Keratinocyte (primary cell): ENCODE measurements at regions not wholly inside any gene's neighbourhood (a gene's known extent, or its start where the extent isn't known, plus 50 kb on each side); places are given as distances from the start of the nearest gene placed in this dataset.

Experiments
- DNase-seq: peaks from one replicate; pipeline ENCODE4 v3.0.0-alpha.2; 2011; ENCODE audit warnings: low read depth, missing footprints, low spot score
- FAIRE-seq: peaks from 2 replicates; lab custom pipeline; 2011; peaks lifted over from hg19 to GRCh38; lab: Jason Lieb, UNC
- H2AFZ ChIP-seq: 2 replicates; pipeline ENCODE4 v1.6.0; 2012; ENCODE audit warnings: low read length, control low read depth, inconsistent platforms; ENCODE audit not compliant: control insufficient read depth
- H3K27ac ChIP-seq: 2 replicates; pipeline ENCODE4 v1.5.1; 2011; ENCODE audit warnings: low read length; ENCODE audit not compliant: control insufficient read depth, insufficient read depth
- H3K27me3 ChIP-seq: 3 replicates; pipeline ENCODE4 v1.6.0; 2011; ENCODE audit warnings: low read length; ENCODE audit not compliant: control insufficient read depth, insufficient read depth; ENCODE audit errors: extremely low read depth
- H3K36me3 ChIP-seq, 2 experiments: 2 replicates in 1 of 2; 3 replicates in 1 of 2; pipeline ENCODE4 v1.5.1; 2011; ENCODE audit warnings: low read length in 2 of 2, mild to moderate bottlenecking in 1 of 2; ENCODE audit not compliant: control insufficient read depth in 2 of 2, insufficient read depth in 2 of 2; ENCODE audit errors: extremely low read depth in 1 of 2
- H3K4me1 ChIP-seq: 3 replicates; pipeline ENCODE4 v1.5.1; 2011; ENCODE audit warnings: low read length; ENCODE audit not compliant: control insufficient read depth, insufficient read depth; ENCODE audit errors: extremely low read depth
- H3K4me2 ChIP-seq: 3 replicates; pipeline ENCODE4 v1.6.0; 2011; ENCODE audit warnings: low read depth, low read length; ENCODE audit not compliant: control insufficient read depth, insufficient read depth; ENCODE audit errors: extremely low read depth
- H3K4me3 ChIP-seq, 3 experiments: fragments of 200-600 bp in 1 of 3; sonication (generic) in 1 of 3; 2 replicates in 2 of 3; 3 replicates in 1 of 3; pipeline ENCODE4 v1.5.1; 2011 to 2016; ENCODE audit warnings: low read length in 3 of 3, mild to moderate bottlenecking in 3 of 3, control low read depth in 2 of 3, inconsistent platforms in 1 of 3, low read depth in 1 of 3, mixed read lengths in 1 of 3, mixed run types in 1 of 3, moderate library complexity in 1 of 3; ENCODE audit not compliant: control insufficient read depth in 2 of 3, insufficient read depth in 2 of 3; ENCODE audit errors: extremely low read depth in 1 of 3
- H3K79me2 ChIP-seq: 2 replicates; pipeline ENCODE4 v1.6.0; 2012; ENCODE audit warnings: low read length; ENCODE audit not compliant: control insufficient read depth, insufficient read depth
- H3K9ac ChIP-seq: 3 replicates; pipeline ENCODE4 v1.6.0; 2011; ENCODE audit warnings: low read length; ENCODE audit not compliant: control insufficient read depth, insufficient read depth; ENCODE audit errors: extremely low read depth
- H3K9me1 ChIP-seq: 3 replicates; pipeline ENCODE4 v1.6.0; 2011; ENCODE audit warnings: low read length; ENCODE audit not compliant: control insufficient read depth, insufficient read depth; ENCODE audit errors: extremely low read depth
- H3K9me3 ChIP-seq: 2 replicates; pipeline ENCODE4 v1.5.1; 2012; ENCODE audit warnings: low read depth, low read length; ENCODE audit not compliant: control insufficient read depth
- H4K20me1 ChIP-seq: 3 replicates; pipeline ENCODE4 v1.6.0; 2011; ENCODE audit warnings: low read length; ENCODE audit not compliant: control insufficient read depth, insufficient read depth; ENCODE audit errors: extremely low read depth
- EZH2 ChIP-seq: IDR thresholded peaks from one replicate; pipeline ENCODE4 v1.6.1; 2012; ENCODE audit warnings: inconsistent platforms, mild to moderate bottlenecking, low read length, moderate library complexity
- dilution Hi-C: fragments of 300-500 bp; cut with MboI; formaldehyde crosslinking; loops from one replicate; pipeline ENCODE4 v1.7.0; 2020; ENCODE audit warnings: low sequenced_read_pairs; ENCODE audit not compliant: extremely low pct_ligation_motif_present
- TF ChIP-seq, protein P1 (sequence below), 3 experiments: IDR thresholded peaks in 1 of 3; conservative IDR thresholded peaks in 1 of 3; optimal IDR thresholded peaks in 1 of 3; 2 replicates in 2 of 3; 3 replicates in 1 of 3; pipeline versions ENCODE3 to v1.5.1; 2011; ENCODE audit warnings: low read length in 3 of 3, mild to moderate bottlenecking in 3 of 3, moderate library complexity in 2 of 3, control low read depth in 1 of 3, inconsistent platforms in 1 of 3; ENCODE audit not compliant: insufficient read depth in 2 of 3; ENCODE audit errors: extremely low read depth in 1 of 3

DNA sequence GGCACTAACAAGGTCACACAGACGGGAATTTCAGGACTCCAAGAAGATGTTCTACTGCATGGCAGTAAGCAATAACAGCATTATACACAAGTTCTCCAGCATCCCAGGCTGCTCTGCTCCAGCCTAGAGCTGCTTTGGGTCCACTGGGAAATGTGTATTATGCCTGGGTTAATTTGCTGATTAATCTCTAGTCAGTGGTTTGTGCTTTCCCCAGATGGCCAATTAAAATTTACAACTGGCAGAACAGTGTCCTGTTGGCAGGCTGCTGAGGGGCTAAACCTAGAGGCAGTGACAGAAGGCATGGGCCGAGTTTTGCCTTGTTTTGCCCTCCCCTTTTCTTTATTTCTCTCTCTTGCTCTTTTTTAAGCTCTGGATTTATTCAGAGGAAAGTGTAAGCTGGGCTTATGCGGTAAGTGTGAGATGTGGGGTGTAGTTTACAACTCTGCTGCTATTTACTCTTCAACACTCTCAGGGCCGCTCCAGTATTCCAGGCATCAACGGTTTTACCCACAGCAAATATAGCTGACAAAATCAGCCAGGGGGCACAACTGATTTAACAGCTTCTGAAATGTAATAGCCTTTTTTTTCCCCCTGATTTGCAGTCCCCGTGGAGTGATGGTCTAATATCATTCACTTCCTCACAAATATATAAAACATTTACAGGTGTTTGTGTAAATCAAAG is 348.0 kb downstream of the GPD2 start:
- H3K9me3 ChIP-seq = no peaks in the 10 kb centered on the region
- H3K9ac ChIP-seq = no peak overlapping the region
- H3K79me2 ChIP-seq = no peaks in the 10 kb centered on the region
- H2AFZ ChIP-seq = no peak overlapping the region
- H3K9me1 ChIP-seq = no peaks in the 10 kb centered on the region
- no peak for DNase-seq
- TF ChIP-seq, protein P1, sequence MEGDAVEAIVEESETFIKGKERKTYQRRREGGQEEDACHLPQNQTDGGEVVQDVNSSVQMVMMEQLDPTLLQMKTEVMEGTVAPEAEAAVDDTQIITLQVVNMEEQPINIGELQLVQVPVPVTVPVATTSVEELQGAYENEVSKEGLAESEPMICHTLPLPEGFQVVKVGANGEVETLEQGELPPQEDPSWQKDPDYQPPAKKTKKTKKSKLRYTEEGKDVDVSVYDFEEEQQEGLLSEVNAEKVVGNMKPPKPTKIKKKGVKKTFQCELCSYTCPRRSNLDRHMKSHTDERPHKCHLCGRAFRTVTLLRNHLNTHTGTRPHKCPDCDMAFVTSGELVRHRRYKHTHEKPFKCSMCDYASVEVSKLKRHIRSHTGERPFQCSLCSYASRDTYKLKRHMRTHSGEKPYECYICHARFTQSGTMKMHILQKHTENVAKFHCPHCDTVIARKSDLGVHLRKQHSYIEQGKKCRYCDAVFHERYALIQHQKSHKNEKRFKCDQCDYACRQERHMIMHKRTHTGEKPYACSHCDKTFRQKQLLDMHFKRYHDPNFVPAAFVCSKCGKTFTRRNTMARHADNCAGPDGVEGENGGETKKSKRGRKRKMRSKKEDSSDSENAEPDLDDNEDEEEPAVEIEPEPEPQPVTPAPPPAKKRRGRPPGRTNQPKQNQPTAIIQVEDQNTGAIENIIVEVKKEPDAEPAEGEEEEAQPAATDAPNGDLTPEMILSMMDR (optimal IDR thresholded peaks at IDR 0.05 in 1 of 3, IDR thresholded peaks at IDR 0.05 in 1 of 3, conservative IDR thresholded peaks at IDR 0.05 in 1 of 3; ENCODE audit: extremely low read depth in 1 of 3, insufficient read depth in 2 of 3, low read length in 3 of 3) = no peak
- no peak for TF ChIP-seq EZH2
- H3K27ac ChIP-seq = no peak overlapping the region
- no peak overlapping the region for H3K4me2 ChIP-seq
- dilution Hi-C loops = no loop called here
- no peaks in the 10 kb centered on the region for H4K20me1 ChIP-seq
- H3K4me3 ChIP-seq = no peak overlapping the region
- H3K36me3 ChIP-seq = no peaks in the 10 kb centered on the region
- H3K4me1 ChIP-seq = no peaks in the 10 kb centered on the region
- peak; percentile 44 for FAIRE-seq
- no peaks in the 10 kb centered on the region for H3K27me3 ChIP-seq

DNA sequence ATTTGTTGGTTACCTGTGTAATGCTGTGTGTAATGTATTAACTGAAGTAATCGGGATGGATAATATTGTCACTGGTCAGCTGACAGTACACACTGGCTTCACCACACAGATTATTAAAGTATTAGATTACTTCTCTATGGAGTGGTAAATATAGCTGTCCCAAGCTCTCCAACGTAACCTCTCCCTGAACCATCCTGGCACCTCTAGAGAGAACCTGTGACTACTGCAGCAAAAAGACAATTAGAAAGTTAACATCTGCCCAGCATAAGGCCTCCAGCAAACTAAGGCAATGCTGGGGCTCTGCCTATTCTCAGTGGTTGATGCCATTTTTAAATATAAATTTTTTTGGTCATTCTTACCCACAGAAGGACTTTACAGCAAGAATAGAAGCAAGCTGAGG is 351.3 kb downstream of the GPD2 start:
- TF ChIP-seq, protein P1 (optimal IDR thresholded peaks at IDR 0.05 in 1 of 3, IDR thresholded peaks at IDR 0.05 in 1 of 3, conservative IDR thresholded peaks at IDR 0.05 in 1 of 3; ENCODE audit: extremely low read depth in 1 of 3, insufficient read depth in 2 of 3, low read length in 3 of 3) = no peak
- TF ChIP-seq EZH2 = no peak
- Histone ChIP-seq H3K36me3 (no peaks in the 10 kb centered on the region), H3K9me1 (no peaks in the 10 kb centered on the region), H3K79me2 (no peaks in the 10 kb centered on the region), H3K4me3 (no peak overlapping the region), H3K9ac (no peak overlapping the region), H4K20me1 (no peaks in the 10 kb centered on the region), H3K9me3 (no peaks in the 10 kb centered on the region), H3K4me2 (no peak overlapping the region), H2AFZ (no peak overlapping the region), H3K4me1 (no peaks in the 10 kb centered on the region), H3K27me3 (no peaks in the 10 kb centered on the region), H3K27ac (no peak overlapping the region)
- DNase-seq = no peak
- dilution Hi-C loops = no loop called here
- no peak for FAIRE-seq
